ENCODE measurements at regions not wholly inside any gene's neighbourhood (a gene's known extent, or its start where the extent isn't known, plus 50 kb on each side); places are given as distances from the start of the nearest gene placed in this dataset.

GRCh38 chr1:198880397-198880796 is 241.6 kb downstream of the PTPRC start:
- no peak for DNase-seq (ENCODE audit: low spot score, unreplicated experiment)
- Mint-ChIP-seq H3K27ac (no peak overlapping the region), H3K27me3 (no peaks in the 10 kb centered on the region), H3K4me3 (ENCODE audit: low read depth) (no peak overlapping the region), H3K4me1 (ENCODE audit: low read depth) (peaks cover 1% of the 10 kb centered on the region), H3K36me3 (ENCODE audit: insufficient read depth) (no peaks in the 10 kb centered on the region), H3K9me3 (ENCODE audit: low read depth) (no peaks in the 10 kb centered on the region)
- no peak for TF ChIP-seq CTCF (IDR thresholded peaks at IDR 0.05; ENCODE audit: unreplicated experiment)

GRCh38 chr1:198880818-198881597 is 242.2 kb downstream of the PTPRC start:
- no peak for DNase-seq (ENCODE audit: low spot score, unreplicated experiment)
- no peak for TF ChIP-seq CTCF (IDR thresholded peaks at IDR 0.05; ENCODE audit: unreplicated experiment)
- Mint-ChIP-seq H3K9me3 (ENCODE audit: low read depth) (no peaks in the 10 kb centered on the region), H3K27me3 (no peaks in the 10 kb centered on the region), H3K27ac (no peak overlapping the region), H3K4me1 (ENCODE audit: low read depth) (peaks cover 1% of the 10 kb centered on the region), H3K36me3 (ENCODE audit: insufficient read depth) (no peaks in the 10 kb centered on the region), H3K4me3 (ENCODE audit: low read depth) (no peak overlapping the region)

- Mint-ChIP-seq H3K27ac (no peak overlapping the region), H3K9me3 (ENCODE audit: low read depth) (no peaks in the 10 kb centered on the region), H3K4me1 (ENCODE audit: low read depth) (no peaks in the 10 kb centered on the region), H3K36me3 (ENCODE audit: insufficient read depth) (no peaks in the 10 kb centered on the region), H3K4me3 (ENCODE audit: low read depth) (no peak overlapping the region), H3K27me3 (no peaks in the 10 kb centered on the region)
- no peak for TF ChIP-seq CTCF (IDR thresholded peaks at IDR 0.05; ENCODE audit: unreplicated experiment)
- no peak for DNase-seq (ENCODE audit: low spot score, unreplicated experiment)
These were observed 244.3 kb downstream of the PTPRC start for GRCh38 chr1:198883184-198883583.

- Mint-ChIP-seq H3K27me3 (no peaks in the 10 kb centered on the region), H3K9me3 (ENCODE audit: low read depth) (no peaks in the 10 kb centered on the region)
These were observed 249.0 kb downstream of the PTPRC start for GRCh38 chr1:198887866-198888265.

GRCh38 chr1:198888379-198888943 is 249.6 kb downstream of the PTPRC start:
- TF ChIP-seq CTCF (IDR thresholded peaks at IDR 0.05; ENCODE audit: unreplicated experiment): no peak
- no peak overlapping the region for H3K27ac Mint-ChIP-seq
- no peaks in the 10 kb centered on the region for H3K9me3 Mint-ChIP-seq (ENCODE audit: low read depth)

More at GRCh38 chr1:198887866-198888265, 249.0 kb downstream of the PTPRC start:
- H3K36me3 Mint-ChIP-seq (ENCODE audit: insufficient read depth): no peaks in the 10 kb centered on the region
- TF ChIP-seq CTCF (IDR thresholded peaks at IDR 0.05; ENCODE audit: unreplicated experiment): no peak
- no peak overlapping the region for H3K4me3 Mint-ChIP-seq (ENCODE audit: low read depth)
- DNase-seq (ENCODE audit: low spot score, unreplicated experiment): no peak
- peaks cover 3% of the 10 kb centered on the region for H3K4me1 Mint-ChIP-seq (ENCODE audit: low read depth)
- H3K27ac Mint-ChIP-seq: no peak overlapping the region

More at GRCh38 chr1:198888379-198888943, 249.6 kb downstream of the PTPRC start:
- no peak for DNase-seq (ENCODE audit: low spot score, unreplicated experiment)
- peaks cover 3% of the 10 kb centered on the region for H3K4me1 Mint-ChIP-seq (ENCODE audit: low read depth)
- no peaks in the 10 kb centered on the region for H3K27me3 Mint-ChIP-seq
- H3K36me3 Mint-ChIP-seq (ENCODE audit: insufficient read depth): no peaks in the 10 kb centered on the region
- H3K4me3 Mint-ChIP-seq (ENCODE audit: low read depth): no peak overlapping the region
